GM12892 (cell line): ENCODE measurements at regions not wholly inside any gene's neighbourhood (a gene's known extent, or its start where the extent isn't known, plus 50 kb on each side); places are given as distances from the start of the nearest gene placed in this dataset.

ENCODE experiments used
- DNase-seq: peaks from one replicate; pipeline ENCODE4 v3.0.0; 2011; ENCODE audit not compliant: insufficient read length
- FAIRE-seq: peaks from 2 replicates; lab custom pipeline; 2011; peaks lifted over from hg19 to GRCh38; lab: Jason Lieb, UNC
- POLR2A ChIP-seq: IDR thresholded peaks from 2 replicates; pipeline ENCODE4 v1.6.1; 2011; ENCODE audit warnings: low read depth, low read length, control low read depth
- POLR2AphosphoS5 ChIP-seq: IDR thresholded peaks from 2 replicates; pipeline ENCODE4 v1.6.1; 2011; ENCODE audit warnings: low read depth, low read length, control low read depth
- TAF1 ChIP-seq: IDR thresholded peaks from 2 replicates; pipeline ENCODE4 v1.6.1; 2011; ENCODE audit warnings: low read depth, mild to moderate bottlenecking, control low read depth, low read length, borderline replicate concordance

DNA sequence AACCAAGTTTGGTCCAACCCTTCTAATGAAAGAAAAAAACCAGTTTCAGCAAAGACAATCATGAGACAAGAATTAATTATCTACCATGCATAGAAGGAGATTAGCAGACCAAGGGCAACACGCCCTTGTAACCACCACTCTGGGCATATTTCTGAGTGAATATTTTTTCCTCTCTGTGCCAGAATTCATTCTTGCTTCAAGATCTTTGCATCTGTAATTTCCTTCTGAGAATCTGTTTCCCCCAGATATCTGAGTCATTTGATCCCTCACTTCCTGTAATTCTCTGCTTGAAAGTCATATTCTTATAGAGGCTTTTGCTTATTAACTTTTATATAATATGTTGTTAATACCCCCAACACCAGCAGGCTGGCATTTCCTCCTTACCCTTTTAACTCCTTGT is 243.7 kb downstream of the SLC16A7 start:
- FAIRE-seq (no peak), DNase-seq (no peak)
- TF ChIP-seq POLR2AphosphoS5 (no peak), POLR2A (no peak), TAF1 (no peak)

DNA sequence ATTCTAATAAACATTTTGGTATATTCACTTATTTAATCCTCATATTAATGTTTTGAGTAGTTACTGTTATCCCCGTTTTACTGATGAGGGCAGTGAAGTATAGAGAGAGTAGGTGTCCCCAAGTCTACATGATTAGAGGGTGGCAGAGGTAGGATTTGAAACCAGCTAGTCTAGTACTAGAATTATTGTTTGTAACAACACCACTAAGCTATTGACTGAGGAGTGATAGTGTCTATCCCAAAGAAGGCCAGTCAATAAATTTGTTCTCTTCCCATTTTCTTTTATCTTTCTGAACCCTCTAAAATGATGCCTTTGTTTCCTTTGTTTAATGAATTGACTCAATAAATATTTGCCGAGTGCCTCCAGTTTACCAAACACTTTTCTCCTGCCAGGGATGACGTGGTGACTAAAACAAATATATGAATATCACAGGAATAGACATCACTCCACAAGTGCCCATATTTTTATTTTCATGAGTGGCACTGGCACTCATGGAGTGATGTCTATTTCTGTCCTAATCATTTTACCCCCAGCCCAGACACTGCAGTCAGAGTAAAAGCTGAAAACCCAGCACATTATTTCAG is 247.5 kb downstream of the SLC16A7 start:
- DNase-seq (no peak), FAIRE-seq (no peak)
- TF ChIP-seq TAF1 (no peak), POLR2A (no peak), POLR2AphosphoS5 (no peak)

DNA sequence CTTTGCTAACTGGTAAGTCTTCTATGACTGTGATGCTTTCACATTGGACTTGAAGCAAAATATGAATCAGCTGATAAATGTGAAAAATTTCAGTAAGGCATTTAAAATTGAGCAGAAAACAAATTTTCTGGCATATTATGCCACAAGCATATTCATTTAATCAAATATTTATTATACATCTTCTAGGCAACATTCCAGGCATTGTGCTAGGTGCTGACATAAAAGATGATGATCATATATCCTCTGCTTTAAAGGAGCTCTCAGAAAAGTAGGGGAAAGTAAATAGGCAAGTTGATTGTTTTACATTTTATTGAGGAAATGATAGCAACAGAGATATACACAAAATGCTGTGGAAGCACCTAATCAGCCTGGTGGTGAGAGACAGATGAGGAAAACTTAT is 248.9 kb downstream of the SLC16A7 start:
- FAIRE-seq (no peak), DNase-seq (no peak)
- TF ChIP-seq POLR2A = no peak
- no peak for TF ChIP-seq POLR2AphosphoS5
- TF ChIP-seq TAF1 = no peak

DNA sequence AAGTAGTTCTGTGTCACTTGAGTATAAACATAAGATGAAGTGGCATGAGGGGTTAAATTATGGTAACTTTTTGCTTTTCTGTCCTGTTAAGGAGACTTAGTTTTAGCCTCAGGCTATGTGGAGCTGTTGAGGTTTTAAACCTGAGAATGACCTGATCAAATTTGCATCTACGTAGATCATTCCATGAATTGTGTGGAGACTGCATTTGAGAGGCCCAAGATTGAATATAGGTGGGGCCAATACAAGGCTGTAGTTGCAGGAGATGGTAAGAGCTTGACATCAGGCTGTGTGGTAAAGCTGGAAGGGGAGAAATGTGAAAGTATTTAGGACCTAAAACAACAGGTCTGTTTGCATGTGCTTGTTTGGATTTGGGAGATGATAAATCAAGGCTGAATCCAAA is 249.5 kb downstream of the SLC16A7 start:
- DNase-seq (no peak), FAIRE-seq (no peak)
- TF ChIP-seq POLR2A = no peak

DNA sequence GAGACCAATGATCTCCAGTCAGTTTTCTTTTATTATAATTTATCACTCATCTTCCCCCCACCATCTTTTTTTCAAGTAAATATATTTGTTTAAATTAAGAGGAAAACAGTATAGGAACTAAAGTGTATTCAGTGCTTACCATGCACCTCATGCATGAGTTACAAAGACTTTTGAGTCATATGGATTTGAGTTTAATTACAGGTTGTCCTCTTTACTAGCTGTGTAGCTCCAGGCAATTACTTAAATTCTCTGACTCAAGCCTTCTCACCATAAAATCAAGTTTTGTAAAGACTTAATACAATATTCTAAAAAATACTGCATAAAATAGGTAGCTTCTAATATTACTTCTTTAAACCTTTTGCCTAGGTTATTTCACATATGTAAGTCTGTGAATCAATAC is 251.3 kb downstream of the SLC16A7 start:
- DNase-seq (no peak), FAIRE-seq (no peak)
- TF ChIP-seq POLR2AphosphoS5 (no peak), TAF1 (no peak), POLR2A (no peak)

DNA sequence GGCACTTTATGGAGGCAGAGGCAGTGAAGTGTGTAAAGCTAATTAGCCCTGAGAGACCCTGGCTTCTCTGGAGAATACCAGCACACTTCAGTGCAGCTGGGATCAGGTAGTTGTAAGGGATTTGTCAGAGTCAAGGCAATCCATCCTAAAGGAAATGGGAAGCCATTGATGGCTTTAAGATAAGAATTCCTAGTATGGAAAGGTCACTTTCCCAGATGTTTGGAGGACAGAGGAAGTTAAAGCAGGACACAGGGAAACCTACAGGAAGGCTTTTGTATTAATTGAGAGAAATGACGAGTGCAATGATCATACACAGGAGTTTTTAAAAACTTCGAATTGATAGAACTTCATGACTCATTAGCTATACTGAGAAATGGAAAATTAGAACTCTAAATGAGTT is 254.4 kb downstream of the SLC16A7 start:
- TF ChIP-seq TAF1 (no peak), POLR2AphosphoS5 (no peak), POLR2A (no peak)
- DNase-seq (no peak), FAIRE-seq (no peak)

DNA sequence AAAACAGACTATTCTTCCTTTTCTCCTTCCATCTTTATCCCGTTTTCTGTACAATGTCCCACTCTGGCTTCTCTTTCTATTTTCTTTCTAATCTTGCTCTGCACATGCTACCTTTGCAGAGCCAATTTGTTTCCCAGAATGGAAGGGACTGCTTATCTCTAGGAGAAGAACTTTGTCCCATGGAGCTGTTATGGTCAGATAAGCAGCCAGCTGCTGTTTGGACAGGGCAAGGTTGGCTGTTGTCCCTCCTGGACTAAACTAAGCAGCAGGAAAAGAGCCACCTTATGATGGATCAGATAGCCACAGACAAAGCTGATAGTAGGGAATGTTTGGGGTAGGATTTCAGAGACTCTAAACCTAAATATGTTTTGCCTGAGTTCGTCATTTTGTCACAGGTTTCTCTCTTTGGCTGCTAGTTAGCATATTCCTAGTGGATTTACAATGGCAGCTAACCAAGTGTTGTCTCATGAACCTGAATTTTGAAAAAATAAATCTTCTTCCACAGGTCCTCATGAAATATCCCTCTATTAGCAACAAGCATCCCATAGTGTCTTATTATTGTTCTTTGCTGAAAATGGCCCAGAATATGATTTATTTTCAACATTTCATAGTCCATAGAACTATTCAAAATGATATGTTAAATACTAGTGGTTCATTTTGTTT is 262.8 kb downstream of the SLC16A7 start:
- TF ChIP-seq TAF1 (no peak), POLR2A (no peak), POLR2AphosphoS5 (no peak)
- no peak for FAIRE-seq
- DNase-seq = no peak

DNA sequence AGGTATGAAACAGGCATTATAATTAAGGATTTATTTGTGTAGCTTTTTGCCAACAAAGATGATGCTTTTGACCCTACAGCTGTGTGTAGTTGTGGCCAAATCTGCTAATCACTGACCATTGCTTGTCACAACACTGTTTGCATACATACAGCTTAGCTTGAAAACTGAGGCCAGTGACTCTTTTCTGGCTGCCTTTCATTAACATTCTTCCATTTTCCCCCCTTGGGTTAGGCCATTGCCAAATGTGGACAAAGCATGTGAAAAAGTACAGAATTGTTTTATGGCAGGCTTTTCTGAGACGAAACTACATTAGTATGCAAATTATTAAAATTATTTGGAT is 263.3 kb downstream of the SLC16A7 start:
- TF ChIP-seq TAF1 (no peak), POLR2A (no peak), POLR2AphosphoS5 (no peak)
- FAIRE-seq (no peak), DNase-seq (no peak)

DNA sequence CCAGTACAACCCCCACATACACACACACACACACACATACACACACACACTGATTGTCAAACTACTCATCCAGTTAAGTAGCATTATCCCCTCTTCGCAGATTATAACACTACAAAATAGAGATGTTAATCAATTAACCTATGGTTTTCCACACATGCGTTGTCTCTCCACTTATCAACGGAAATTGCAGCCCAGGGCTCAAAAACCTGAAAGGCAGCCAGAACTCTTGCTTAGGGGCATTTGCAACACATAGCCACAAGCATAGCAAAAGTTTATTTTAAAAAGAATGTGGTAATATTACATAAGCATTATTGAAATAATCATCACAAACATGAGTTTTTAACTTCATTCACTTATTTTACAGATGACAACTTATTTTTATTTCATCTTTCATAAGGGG is 265.8 kb downstream of the SLC16A7 start:
- no peak for DNase-seq
- TF ChIP-seq POLR2A = no peak
- TF ChIP-seq TAF1 = no peak
- TF ChIP-seq POLR2AphosphoS5 = no peak
- FAIRE-seq = no peak

DNA sequence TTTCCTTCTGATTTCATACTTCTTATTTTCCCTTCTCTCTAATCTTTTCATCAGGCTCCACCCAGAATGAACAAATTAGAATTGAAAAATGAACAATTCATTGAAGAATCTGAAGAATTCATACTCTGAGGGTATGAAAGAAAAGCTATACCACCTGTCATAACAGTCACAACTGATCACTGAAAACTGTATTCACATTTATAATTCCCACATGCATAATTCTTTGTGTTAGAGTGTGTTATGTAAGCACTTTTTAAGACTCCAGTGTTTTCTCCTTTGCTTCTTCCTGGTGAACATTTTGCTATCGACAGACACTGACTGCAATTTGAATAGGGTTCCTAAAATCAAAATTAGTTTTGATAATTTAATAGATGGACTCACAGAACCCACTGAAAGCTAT is 271.2 kb downstream of the SLC16A7 start:
- TF ChIP-seq TAF1 (no peak), POLR2A (no peak), POLR2AphosphoS5 (no peak)
- FAIRE-seq (no peak), DNase-seq (no peak)

DNA sequence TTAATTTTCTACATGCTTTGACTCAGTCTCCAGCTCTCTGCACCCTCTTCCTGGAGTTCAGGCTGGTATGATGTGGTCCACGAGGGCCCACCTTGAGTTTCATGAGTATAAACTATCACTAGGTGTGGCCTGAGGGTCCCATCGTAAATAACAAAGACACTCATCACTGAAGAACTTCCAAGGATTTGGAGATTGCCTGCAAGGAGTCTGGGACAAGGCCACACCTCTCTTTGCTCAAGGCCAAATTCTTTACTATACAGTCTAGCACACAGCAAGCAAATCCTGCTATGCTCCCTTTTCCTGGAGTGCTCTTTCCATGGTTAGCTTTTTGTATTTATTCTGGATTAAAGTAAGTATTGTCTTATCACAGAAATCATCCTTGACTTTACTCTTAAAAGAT is 271.9 kb downstream of the SLC16A7 start:
- DNase-seq (no peak), FAIRE-seq (no peak)
- no peak for TF ChIP-seq POLR2AphosphoS5
- TF ChIP-seq TAF1 = no peak
- TF ChIP-seq POLR2A = no peak

DNA sequence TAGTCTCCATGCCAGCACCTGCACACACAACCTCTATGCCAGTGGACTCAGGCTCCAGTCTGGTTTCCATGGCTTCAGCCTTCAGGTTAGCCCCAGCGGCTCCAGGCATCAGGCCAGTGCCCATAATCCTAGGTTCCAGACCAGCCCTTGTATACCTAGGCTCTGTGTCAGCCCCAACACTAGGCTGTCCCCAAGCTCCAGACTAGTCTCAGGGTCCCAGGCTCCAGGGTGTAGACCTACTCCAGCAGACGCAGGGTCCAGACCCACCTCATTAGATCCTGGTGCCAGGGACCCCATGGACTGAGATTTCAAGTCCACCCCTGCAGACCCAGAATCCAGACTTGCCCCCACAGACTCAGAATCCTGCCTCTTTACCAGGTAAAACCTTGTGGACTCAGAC is 275.9 kb downstream of the SLC16A7 start:
- FAIRE-seq = no peak
- TF ChIP-seq POLR2A = no peak
- no peak for TF ChIP-seq TAF1
- no peak for TF ChIP-seq POLR2AphosphoS5

DNA sequence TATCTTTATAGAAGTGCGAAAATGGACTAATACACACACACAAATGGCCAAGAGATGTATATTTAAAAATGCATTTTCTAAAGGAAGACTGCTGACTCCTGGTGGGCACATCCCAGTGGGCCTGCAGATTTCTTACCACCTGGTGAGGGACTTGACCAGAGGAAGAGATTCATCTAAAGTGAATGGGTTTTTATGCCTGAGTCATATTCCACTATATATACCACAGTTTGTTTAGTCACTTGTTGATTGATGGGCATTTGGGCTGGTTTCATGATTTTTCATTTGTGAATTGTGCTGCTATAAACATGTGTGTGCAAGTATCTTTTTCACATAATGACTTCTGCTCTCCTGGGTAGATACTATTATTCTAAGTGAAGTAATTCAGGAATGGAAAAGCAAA is 277.3 kb downstream of the SLC16A7 start:
- TF ChIP-seq TAF1 = no peak
- no peak for TF ChIP-seq POLR2AphosphoS5
- no peak for TF ChIP-seq POLR2A
- no peak for FAIRE-seq

More for the DNA sequence above, 275.9 kb downstream of the SLC16A7 start:
- DNase-seq = no peak

More for the DNA sequence above, 277.3 kb downstream of the SLC16A7 start:
- no peak for DNase-seq
